ENCODE measurements at regions not wholly inside any gene's neighbourhood (a gene's known extent, or its start where the extent isn't known, plus 50 kb on each side); places are given as distances from the start of the nearest gene placed in this dataset.
A peak's percentile ranks its signal among the peaks of the same experiment; 100 is the strongest.

DNA sequence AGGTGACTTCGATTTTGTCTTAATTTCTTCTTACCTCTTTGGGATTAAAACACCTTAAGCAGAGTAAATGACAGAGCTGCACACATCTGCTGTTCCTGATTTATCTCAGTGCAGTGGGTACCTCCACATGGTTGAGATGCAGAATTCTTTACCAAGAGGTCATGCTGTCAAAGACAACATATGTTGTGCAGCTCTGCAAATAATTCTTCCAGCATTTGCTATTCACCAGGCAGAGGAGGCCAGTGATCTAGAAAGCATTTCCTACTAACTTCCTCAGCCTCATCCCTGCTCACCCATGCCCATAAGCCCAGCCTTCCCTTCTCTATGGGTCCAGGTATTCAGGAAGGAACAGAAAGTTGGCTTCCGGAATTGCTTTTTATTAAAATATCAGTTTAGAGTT lies 109.3 kb downstream of the THBS2 start:
- peaks cover under 1% of the 10 kb centered on the region for H3K9me3 ChIP-seq (ENCODE audit: control insufficient read depth, low read depth, low read length)
- DNase-seq, result no peak
- H3K4me1 ChIP-seq (ENCODE audit: control insufficient read depth, insufficient read depth, low read length), result no peaks in the 10 kb centered on the region
- H3K4me3 ChIP-seq (ENCODE audit: low read length), result no peak overlapping the region
- no peak overlapping the region for H3K27ac ChIP-seq (ENCODE audit: low read length)
- H3K27me3 ChIP-seq (ENCODE audit: control insufficient read depth, insufficient read depth, low read length), result no peaks in the 10 kb centered on the region
- no peaks in the 10 kb centered on the region for H3K36me3 ChIP-seq (ENCODE audit: control insufficient read depth, insufficient read depth, low read length)
- 100% methylated on average over 1 of the region's 2 CpGs for WGBS (ENCODE audit: insufficient coverage, low lambda C conversion rate)

GRCh38 chr6:169142538-169142844 lies 111.2 kb downstream of the THBS2 start:
- H3K27ac ChIP-seq (ENCODE audit: low read length), result no peak overlapping the region
- no peaks in the 10 kb centered on the region for H3K4me1 ChIP-seq (ENCODE audit: control insufficient read depth, insufficient read depth, low read length)
- no peak for DNase-seq
- H3K36me3 ChIP-seq (ENCODE audit: control insufficient read depth, insufficient read depth, low read length), result no peaks in the 10 kb centered on the region
- H3K9me3 ChIP-seq (ENCODE audit: control insufficient read depth, low read depth, low read length), result peaks cover 3% of the 10 kb centered on the region
- no peaks in the 10 kb centered on the region for H3K27me3 ChIP-seq (ENCODE audit: control insufficient read depth, insufficient read depth, low read length)
- WGBS (ENCODE audit: insufficient coverage, low lambda C conversion rate), result no CpG with 5 or more reads among the region's 8 CpGs
- H3K4me3 ChIP-seq (ENCODE audit: low read length), result no peak overlapping the region

GRCh38 chr6:169141671-169142537 lies 111.7 kb downstream of the THBS2 start:
- Histone ChIP-seq H3K27me3 (ENCODE audit: control insufficient read depth, insufficient read depth, low read length) (no peaks in the 10 kb centered on the region), H3K4me3 (ENCODE audit: low read length) (no peak overlapping the region), H3K9me3 (ENCODE audit: control insufficient read depth, low read depth, low read length) (peaks cover 3% of the 10 kb centered on the region), H3K4me1 (ENCODE audit: control insufficient read depth, insufficient read depth, low read length) (no peaks in the 10 kb centered on the region), H3K27ac (ENCODE audit: low read length) (peak overlapping the region; percentile 23), H3K36me3 (ENCODE audit: control insufficient read depth, insufficient read depth, low read length) (no peaks in the 10 kb centered on the region)
- peak; percentile 35 to 40 for DNase-seq
- 100% methylated on average over 1 of the region's 18 CpGs for WGBS (ENCODE audit: insufficient coverage, low lambda C conversion rate)

- no CpG with 5 or more reads among the region's 11 CpGs for WGBS (ENCODE audit: insufficient coverage, low lambda C conversion rate)
Measured at GRCh38 chr6:169140986-169141495, 112.6 kb downstream of the THBS2 start.

DNA sequence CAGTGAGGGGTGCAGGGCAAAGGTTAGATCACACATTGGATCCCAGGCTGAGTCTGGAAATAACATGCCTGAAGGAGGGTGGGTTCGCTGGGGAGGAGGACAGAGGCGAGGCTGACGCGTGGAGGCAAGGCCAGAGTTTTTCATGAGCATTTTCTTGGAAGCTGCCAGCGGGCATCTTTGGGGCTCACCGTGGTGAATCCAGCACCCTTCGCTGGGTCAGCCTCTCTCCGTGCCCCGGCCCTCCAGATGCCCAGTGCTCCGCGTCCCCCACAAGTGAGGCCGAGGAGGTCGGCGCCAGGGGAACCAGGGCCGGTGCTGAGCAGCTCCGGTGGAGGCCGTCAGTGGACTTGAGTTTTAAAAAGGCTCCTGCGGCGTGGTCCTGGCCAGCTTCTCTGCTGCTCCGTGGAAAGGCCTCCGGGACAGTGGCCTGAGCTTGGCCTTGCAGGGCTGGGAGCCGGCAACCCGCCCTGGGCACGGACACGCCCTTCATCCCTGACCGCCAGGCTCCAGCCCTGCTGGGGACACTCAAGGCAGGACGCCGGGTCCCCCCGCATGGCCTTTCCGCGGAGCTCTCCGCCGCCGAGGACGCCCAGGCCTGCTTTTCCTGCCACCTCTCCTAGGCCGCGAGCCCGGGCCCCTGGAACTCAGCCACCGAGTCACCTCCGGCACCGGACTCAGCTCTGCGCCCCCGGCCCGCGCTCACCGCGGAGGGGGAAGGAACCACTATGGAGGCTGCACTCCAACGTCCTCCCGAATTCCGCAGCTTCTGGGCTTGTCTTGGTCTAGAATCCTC lies 114.3 kb downstream of the THBS2 start:
- H3K4me3 ChIP-seq (ENCODE audit: low read length), result no peak overlapping the region
- H3K4me1 ChIP-seq (ENCODE audit: control insufficient read depth, insufficient read depth, low read length), result no peaks in the 10 kb centered on the region
- no peaks in the 10 kb centered on the region for H3K27me3 ChIP-seq (ENCODE audit: control insufficient read depth, insufficient read depth, low read length)
- WGBS (ENCODE audit: insufficient coverage, low lambda C conversion rate), result no CpG with 5 or more reads among the region's 50 CpGs
- H3K27ac ChIP-seq (ENCODE audit: low read length), result no peak overlapping the region
- H3K36me3 ChIP-seq (ENCODE audit: control insufficient read depth, insufficient read depth, low read length), result no peaks in the 10 kb centered on the region
- DNase-seq, result no peak
- peaks cover 3% of the 10 kb centered on the region for H3K9me3 ChIP-seq (ENCODE audit: control insufficient read depth, low read depth, low read length)

More at GRCh38 chr6:169140986-169141495, 112.6 kb downstream of the THBS2 start:
- no peaks in the 10 kb centered on the region for H3K36me3 ChIP-seq (ENCODE audit: control insufficient read depth, insufficient read depth, low read length)
- H3K27ac ChIP-seq (ENCODE audit: low read length), result peak overlapping the region; percentile 23
- peaks cover 3% of the 10 kb centered on the region for H3K9me3 ChIP-seq (ENCODE audit: control insufficient read depth, low read depth, low read length)
- H3K4me1 ChIP-seq (ENCODE audit: control insufficient read depth, insufficient read depth, low read length), result no peaks in the 10 kb centered on the region
- DNase-seq, result no peak
- H3K4me3 ChIP-seq (ENCODE audit: low read length), result no peak overlapping the region
- no peaks in the 10 kb centered on the region for H3K27me3 ChIP-seq (ENCODE audit: control insufficient read depth, insufficient read depth, low read length)

DNA sequence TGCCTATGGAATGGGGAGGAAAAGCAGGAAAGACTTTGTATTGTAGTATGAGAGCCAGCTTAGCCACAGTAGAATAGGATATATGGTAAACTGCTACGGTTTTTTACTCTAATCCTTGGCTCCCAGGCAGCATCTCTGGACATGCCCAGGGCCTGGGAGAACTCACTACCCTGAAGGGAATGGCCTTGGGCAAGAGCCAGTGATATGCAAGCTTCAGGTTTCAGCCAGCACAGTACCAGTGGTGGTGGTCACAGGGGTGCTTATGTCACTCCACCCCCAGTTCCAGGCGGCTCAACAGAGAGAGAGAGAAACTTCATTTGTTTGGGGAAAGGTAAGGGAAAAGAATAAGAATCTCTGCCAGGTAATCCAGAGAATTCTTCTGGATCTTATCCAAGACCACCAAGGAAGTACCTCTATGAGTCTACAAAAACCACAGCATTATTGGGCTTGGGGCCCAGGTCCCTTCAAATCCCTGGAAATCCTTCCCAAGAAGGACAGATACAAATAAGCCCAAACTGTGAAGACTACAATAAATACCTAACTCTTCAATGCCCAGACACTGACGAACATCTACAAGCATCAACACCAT lies 121.2 kb downstream of the THBS2 start:
- no peaks in the 10 kb centered on the region for H3K4me1 ChIP-seq (ENCODE audit: control insufficient read depth, insufficient read depth, low read length)
- no peak overlapping the region for H3K27ac ChIP-seq (ENCODE audit: low read length)
- H3K27me3 ChIP-seq (ENCODE audit: control insufficient read depth, insufficient read depth, low read length), result no peaks in the 10 kb centered on the region
- no peak overlapping the region for H3K4me3 ChIP-seq (ENCODE audit: low read length)
- H3K9me3 ChIP-seq (ENCODE audit: control insufficient read depth, low read depth, low read length), result no peaks in the 10 kb centered on the region
- 100% methylated on average over 1 of the region's 3 CpGs for WGBS (ENCODE audit: insufficient coverage, low lambda C conversion rate)
- no peak for DNase-seq
- H3K36me3 ChIP-seq (ENCODE audit: control insufficient read depth, insufficient read depth, low read length), result no peaks in the 10 kb centered on the region

DNA sequence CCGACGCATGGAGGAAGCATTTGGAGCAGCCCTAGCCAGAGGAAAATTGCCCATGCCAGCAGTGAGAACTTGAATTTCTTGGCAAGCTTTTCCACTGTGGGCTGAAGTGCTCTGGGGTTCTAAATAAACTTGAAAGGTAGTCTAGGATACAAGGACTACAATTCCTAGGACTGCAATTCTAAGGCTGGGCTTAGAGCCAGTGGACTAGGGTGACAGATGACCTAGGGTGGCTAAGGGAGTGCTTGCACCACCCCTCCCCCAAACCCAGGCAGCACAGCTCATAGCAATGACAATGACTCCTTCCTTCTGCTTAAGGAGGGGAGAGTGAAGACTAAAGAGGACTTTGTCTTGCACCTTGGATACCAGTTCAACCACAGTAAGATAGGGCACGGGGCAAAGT lies 122.3 kb downstream of the THBS2 start:
- H3K36me3 ChIP-seq (ENCODE audit: control insufficient read depth, insufficient read depth, low read length), result no peaks in the 10 kb centered on the region
- H3K27ac ChIP-seq (ENCODE audit: low read length), result no peak overlapping the region
- no peak for DNase-seq
- H3K4me1 ChIP-seq (ENCODE audit: control insufficient read depth, insufficient read depth, low read length), result no peaks in the 10 kb centered on the region
- no peaks in the 10 kb centered on the region for H3K27me3 ChIP-seq (ENCODE audit: control insufficient read depth, insufficient read depth, low read length)
- no CpG with 5 or more reads among the region's 3 CpGs for WGBS (ENCODE audit: insufficient coverage, low lambda C conversion rate)
- H3K9me3 ChIP-seq (ENCODE audit: control insufficient read depth, low read depth, low read length), result no peaks in the 10 kb centered on the region
- H3K4me3 ChIP-seq (ENCODE audit: low read length), result no peak overlapping the region

DNA sequence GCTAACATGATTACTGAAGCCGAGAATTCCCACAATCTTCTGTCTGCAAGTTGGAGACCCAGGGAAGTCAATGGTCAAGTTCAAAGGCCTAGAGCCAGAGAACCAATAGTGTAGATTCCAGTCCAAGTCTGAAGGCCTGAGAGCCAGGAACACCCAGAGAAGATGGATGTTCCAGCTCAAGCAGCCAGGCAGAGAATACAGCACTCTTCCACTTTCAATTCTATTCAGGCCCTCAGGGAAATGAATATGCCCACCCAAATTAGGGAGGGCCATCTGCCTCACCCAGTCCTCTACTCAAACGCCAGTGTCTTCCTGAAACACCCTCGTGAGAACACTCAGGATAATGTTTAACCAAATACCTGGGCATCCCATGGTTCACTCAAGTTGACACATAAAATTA lies 123.5 kb downstream of the THBS2 start:
- Histone ChIP-seq H3K4me3 (ENCODE audit: low read length) (no peak overlapping the region), H3K36me3 (ENCODE audit: control insufficient read depth, insufficient read depth, low read length) (no peaks in the 10 kb centered on the region), H3K4me1 (ENCODE audit: control insufficient read depth, insufficient read depth, low read length) (no peaks in the 10 kb centered on the region), H3K27me3 (ENCODE audit: control insufficient read depth, insufficient read depth, low read length) (no peaks in the 10 kb centered on the region), H3K9me3 (ENCODE audit: control insufficient read depth, low read depth, low read length) (no peaks in the 10 kb centered on the region), H3K27ac (ENCODE audit: low read length) (no peak overlapping the region)
- DNase-seq, result no peak
- 71% methylated on average over 1 of the region's 3 CpGs for WGBS (ENCODE audit: insufficient coverage, low lambda C conversion rate)

DNA sequence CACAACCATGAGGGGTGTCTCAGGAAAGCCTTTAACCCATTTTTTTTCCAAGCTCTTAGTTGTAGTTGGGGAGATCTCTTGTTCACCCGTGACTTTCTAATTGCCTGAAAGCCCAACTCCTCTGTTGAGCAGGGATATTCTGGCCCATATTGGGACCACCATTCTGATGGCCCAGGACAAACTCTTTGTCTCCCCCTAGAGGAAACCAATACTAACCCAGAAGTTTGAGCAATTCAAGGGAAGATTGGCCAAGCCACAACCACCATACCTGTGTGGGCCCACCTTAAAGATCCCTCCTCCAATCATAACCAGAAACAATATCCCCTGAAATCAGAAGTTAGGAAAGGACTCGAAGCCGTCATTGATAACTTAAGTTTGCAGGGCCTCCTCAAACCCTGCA lies 132.6 kb downstream of the THBS2 start:
- Histone ChIP-seq H3K36me3 (ENCODE audit: control insufficient read depth, insufficient read depth, low read length) (no peaks in the 10 kb centered on the region), H3K27me3 (ENCODE audit: control insufficient read depth, insufficient read depth, low read length) (no peaks in the 10 kb centered on the region), H3K27ac (ENCODE audit: low read length) (no peak overlapping the region), H3K4me1 (ENCODE audit: control insufficient read depth, insufficient read depth, low read length) (no peaks in the 10 kb centered on the region), H3K4me3 (ENCODE audit: low read length) (no peak overlapping the region), H3K9me3 (ENCODE audit: control insufficient read depth, low read depth, low read length) (no peaks in the 10 kb centered on the region)
- DNase-seq, result no peak
- WGBS (ENCODE audit: insufficient coverage, low lambda C conversion rate), result no CpG with 5 or more reads among the region's 3 CpGs

GRCh38 chr6:169119669-169120068 lies 134.0 kb downstream of the THBS2 start:
- H3K4me1 ChIP-seq (ENCODE audit: control insufficient read depth, insufficient read depth, low read length), result no peaks in the 10 kb centered on the region
- no peak for DNase-seq
- H3K4me3 ChIP-seq (ENCODE audit: low read length), result no peak overlapping the region
- H3K9me3 ChIP-seq (ENCODE audit: control insufficient read depth, low read depth, low read length), result no peaks in the 10 kb centered on the region
- no peaks in the 10 kb centered on the region for H3K36me3 ChIP-seq (ENCODE audit: control insufficient read depth, insufficient read depth, low read length)
- no peaks in the 10 kb centered on the region for H3K27me3 ChIP-seq (ENCODE audit: control insufficient read depth, insufficient read depth, low read length)
- no CpG with 5 or more reads among the region's 1 CpG for WGBS (ENCODE audit: insufficient coverage, low lambda C conversion rate)
- no peak overlapping the region for H3K27ac ChIP-seq (ENCODE audit: low read length)
